ENCODE measurements at regions not wholly inside any gene's neighbourhood (a gene's known extent, or its start where the extent isn't known, plus 50 kb on each side); places are given as distances from the start of the nearest gene placed in this dataset.

DNA sequence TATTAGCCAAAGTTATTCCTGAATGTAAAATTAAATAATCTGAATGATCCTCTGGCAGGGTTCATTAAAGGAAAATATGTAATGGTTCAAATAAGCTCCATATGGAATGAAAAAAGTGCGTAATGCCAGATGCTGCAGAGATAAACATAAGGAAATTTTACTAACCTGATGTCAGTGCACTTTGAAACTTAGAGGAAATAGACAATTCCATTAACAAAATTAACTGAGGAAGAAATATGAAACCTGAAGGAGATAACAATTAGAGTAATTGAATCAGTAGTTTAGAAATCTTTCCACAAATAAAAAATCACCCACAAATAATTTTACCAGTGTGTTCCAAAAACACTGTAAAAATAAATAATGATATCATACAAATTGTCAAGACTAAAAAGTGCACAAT, 387.5 kb downstream of the GRIA2 start:
- TF ChIP-seq, protein P1, sequence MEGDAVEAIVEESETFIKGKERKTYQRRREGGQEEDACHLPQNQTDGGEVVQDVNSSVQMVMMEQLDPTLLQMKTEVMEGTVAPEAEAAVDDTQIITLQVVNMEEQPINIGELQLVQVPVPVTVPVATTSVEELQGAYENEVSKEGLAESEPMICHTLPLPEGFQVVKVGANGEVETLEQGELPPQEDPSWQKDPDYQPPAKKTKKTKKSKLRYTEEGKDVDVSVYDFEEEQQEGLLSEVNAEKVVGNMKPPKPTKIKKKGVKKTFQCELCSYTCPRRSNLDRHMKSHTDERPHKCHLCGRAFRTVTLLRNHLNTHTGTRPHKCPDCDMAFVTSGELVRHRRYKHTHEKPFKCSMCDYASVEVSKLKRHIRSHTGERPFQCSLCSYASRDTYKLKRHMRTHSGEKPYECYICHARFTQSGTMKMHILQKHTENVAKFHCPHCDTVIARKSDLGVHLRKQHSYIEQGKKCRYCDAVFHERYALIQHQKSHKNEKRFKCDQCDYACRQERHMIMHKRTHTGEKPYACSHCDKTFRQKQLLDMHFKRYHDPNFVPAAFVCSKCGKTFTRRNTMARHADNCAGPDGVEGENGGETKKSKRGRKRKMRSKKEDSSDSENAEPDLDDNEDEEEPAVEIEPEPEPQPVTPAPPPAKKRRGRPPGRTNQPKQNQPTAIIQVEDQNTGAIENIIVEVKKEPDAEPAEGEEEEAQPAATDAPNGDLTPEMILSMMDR (IDR thresholded peaks at IDR 0.05), result no peak
- TF ChIP-seq POLR2A (IDR thresholded peaks at IDR 0.05), result no peak

Data from tibial nerve (tissue), 3 donors.